ENCODE measurements at regions not wholly inside any gene's neighbourhood (a gene's known extent, or its start where the extent isn't known, plus 50 kb on each side); places are given as distances from the start of the nearest gene placed in this dataset.
A peak's percentile ranks its signal among the peaks of the same experiment; 100 is the strongest.

- no peak for DNase-seq
These were observed 202.7 kb upstream of the FAR2 start for GRCh38 chr12:28946361-28946760.

GRCh38 chr12:28948685-28949084, 200.4 kb upstream of the FAR2 start:
- DNase-seq = no peak

- DNase-seq = no peak
These were observed 199.9 kb upstream of the FAR2 start for GRCh38 chr12:28949184-28949583.

DNA sequence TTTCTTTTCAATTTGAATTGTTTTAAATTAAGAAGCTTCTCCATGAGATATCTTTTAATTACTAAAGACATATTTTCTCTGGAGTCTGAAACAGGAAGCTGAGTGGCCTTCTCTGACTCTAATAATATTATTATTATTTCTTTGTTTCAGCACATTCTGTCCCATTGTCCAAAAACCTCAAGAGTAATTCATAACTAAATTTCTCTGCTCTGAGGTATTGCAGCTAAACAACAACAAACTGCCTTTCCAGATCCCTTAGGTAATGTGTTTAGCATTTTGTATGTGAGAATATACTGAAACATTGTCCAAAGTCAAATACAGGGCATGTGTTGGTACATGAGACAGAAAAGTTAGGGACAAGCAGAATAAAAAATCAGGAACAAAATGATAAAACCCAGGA, 199.0 kb upstream of the FAR2 start:
- DNase-seq = no peak

GRCh38 chr12:28951935-28952334, 197.1 kb upstream of the FAR2 start:
- no peak for DNase-seq

- DNase-seq = no peak
These were observed 194.7 kb upstream of the FAR2 start for GRCh38 chr12:28954333-28954732.

DNA sequence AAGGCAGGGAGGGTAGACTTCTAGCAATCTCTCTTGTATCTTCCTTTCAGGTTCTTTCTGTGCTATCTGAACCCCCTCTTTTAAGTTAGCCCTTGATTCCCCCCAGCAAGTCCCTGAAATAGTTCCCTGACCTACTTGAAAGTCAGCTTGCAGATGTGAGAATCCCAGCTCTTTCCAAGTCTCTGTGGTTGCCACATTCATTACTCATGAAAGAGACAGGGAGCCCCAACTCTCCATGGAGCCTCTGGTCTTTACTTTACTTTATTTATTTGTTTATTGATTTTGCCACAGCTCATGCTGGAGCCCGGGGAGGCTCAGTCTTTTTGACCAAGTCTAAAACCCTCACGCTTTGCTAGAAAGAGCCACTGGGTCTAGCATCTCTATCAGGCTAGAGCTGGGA, 193.6 kb upstream of the FAR2 start:
- no peak for DNase-seq

- no peak for DNase-seq
These were observed 193.1 kb upstream of the FAR2 start for GRCh38 chr12:28955931-28956330.

GRCh38 chr12:28958553-28959195, 190.4 kb upstream of the FAR2 start:
- no peak for DNase-seq

- no peak for DNase-seq
These were observed 187.1 kb upstream of the FAR2 start for GRCh38 chr12:28961948-28962384.

DNA sequence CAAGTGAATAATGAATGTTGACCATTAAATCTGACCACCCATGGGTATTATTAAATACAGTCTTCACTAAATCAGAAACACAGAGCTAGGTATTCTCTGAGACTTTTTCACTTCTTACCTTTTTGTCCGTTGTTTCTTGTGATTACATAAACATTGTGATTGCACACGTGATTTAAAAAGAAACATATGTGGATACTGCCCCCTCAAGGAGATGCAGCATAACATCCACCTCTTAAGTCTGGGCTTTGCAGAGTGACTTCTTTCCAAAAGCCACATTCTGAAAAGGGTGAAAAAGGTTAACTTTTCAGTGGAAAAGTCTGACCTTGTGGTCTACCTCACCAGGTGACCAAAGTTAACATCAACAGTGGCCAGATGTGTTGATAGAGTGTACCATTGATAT, 185.5 kb upstream of the FAR2 start:
- no peak for DNase-seq

- DNase-seq = peak; percentile 78
These were observed 182.9 kb upstream of the FAR2 start for GRCh38 chr12:28966046-28966780.

DNA sequence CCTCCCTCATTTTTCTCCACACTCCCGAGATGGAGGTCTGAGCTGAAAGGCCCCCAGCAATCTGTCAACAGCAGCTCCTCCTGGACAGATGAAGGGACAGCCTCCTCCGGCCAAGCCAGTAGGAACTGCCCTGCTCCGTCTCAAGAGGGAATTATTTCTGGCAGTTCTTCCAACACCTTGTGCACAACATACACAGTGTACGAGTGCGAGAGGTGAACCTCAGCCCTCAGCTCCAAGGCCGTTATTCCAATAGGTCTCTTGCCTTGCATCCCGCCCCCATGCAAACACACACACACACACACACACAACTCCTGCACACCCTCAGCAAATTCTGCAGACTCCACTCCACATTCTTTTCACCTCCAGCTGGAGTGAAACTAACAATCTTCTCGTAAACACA, 181.7 kb upstream of the FAR2 start:
- DNase-seq = no peak

DNA sequence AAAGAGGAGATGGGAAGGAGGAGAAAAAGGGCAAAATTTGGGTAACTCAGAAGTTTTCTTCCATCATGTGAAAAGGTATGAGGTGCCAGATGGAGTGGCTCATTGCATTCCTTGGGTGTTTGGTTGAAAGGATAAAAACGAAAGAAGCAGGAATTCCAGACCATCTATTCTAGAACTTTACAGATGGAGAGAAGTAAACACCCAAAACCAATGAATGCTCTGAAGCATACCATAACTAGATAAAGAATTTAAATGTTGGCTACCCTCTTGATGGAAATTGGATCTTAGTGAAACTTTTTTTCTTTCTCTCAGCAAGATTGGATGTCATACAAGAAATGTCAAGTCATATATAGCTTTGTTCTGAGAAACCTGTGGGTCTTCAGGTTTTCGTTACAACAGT, 175.6 kb upstream of the FAR2 start:
- DNase-seq = no peak

DNA sequence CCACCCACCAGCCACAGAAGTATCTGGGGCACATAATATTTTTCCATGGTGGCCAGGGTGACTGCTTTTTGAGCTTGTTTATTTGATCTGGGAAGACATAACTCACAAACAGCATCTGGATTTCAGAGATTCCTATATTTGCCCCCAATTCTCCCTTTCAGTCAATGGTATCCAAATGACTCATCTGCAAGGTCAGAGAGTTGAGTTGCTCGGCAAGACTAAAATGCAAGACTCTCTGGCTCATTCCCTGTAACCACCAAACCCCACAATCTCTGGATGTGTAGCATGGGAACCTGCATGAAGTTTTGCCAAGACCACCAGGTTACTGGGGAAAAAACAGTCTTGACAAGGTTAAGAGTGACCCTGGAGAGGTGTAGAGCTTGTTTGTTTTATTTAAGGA, 174.9 kb upstream of the FAR2 start:
- DNase-seq = no peak

GRCh38 chr12:28974883-28975282, 174.2 kb upstream of the FAR2 start:
- no peak for DNase-seq

DNA sequence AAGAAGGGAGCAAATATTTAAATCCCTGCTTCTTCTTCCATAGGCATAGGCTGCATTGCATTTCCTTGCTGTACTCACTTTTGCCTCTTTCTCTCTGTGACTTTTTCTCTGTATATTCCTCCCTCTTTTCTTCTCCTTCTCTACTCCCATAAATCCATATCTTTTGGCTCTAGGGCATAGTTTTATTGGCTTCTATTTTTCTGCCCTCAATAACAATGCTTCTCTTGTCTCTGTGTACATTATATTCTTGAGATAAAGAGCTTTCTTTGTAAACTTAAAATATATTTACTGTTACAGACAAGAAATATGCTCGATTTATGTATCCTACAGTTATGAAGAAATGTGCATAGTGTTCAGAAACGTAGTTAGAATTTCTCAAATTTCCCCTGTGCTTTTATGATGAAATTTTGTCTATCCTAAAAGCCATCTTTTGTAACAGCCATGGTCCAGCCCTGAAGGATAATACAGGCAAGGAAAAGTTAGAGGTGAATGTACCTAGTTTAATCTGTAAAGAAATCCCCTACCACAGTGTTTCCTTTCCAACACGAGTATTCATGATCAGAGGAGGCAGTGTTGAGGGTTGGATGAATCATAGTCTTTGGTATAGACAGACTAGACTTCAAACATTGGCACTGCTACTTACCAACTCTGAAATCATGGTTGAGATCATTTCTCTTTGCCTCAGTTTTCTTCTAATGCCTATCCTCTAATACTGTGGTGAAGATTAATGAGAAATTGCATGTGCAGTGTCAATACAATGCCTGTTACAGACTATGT, 173.3 kb upstream of the FAR2 start:
- DNase-seq = no peak

GRCh38 chr12:28980436-28980835, 168.6 kb upstream of the FAR2 start:
- no peak for DNase-seq

GRCh38 chr12:28987538-28988324, 161.3 kb upstream of the FAR2 start:
- no peak for DNase-seq

DNA sequence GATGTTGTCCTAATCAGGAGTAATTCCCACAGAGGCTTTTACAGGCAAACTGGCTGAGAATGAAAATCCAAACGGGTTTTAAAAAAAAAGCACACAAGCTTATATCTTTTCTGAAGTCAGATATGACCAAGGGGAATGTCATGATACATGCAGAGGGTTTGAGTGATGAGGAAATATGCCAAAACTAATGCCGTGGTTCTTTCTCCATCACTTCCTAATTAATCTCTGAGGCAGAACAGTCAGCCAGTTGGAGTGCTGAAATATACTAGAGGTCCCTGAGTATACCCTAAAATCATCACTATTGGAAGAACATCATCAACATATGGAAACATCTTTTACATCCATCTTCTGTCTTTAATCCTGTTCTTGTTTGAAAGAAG, 160.8 kb upstream of the FAR2 start:
- DNase-seq = no peak

GRCh38 chr12:28991626-28992025, 157.5 kb upstream of the FAR2 start:
- no peak for DNase-seq

DNA sequence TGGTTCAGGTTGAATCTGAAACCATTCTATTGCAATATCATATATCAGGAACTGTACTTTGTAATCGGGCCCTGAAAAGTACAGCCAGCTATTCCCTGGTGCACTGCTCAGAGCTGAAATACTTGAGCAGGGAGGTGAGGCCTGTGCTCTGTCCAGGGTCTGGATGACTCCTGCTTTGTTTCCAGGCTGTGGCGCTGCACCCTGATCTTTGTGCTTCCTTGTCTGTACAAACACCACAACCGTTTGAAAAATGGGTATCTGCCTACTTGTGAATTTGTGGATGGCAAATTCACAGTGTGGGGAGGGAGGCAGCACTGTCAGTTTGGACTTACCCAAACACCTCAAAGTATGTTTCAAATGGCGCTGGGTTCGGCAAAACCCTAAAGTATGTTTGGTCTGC, 155.4 kb upstream of the FAR2 start:
- no peak for DNase-seq

GRCh38 chr12:28994179-28994715, 154.8 kb upstream of the FAR2 start:
- DNase-seq = no peak

Measured in NCI-H446 treated with DMSO at 0.1 percent for 48 hours (cell line).